C4-2B (cell line): ENCODE measurements at regions not wholly inside any gene's neighbourhood (a gene's known extent, or its start where the extent isn't known, plus 50 kb on each side); places are given as distances from the start of the nearest gene placed in this dataset.

Experiments used
- H3K27ac ChIP-seq: fragments of 450-650 bp; 2 replicates; pipeline ENCODE4 v1.5.1; 2017
- ZFX ChIP-seq: fragments of 450-650 bp; IDR thresholded peaks from 2 replicates; pipeline ENCODE4 v1.6.1; 2017
- TF ChIP-seq, protein P1 (sequence below): fragments of 450-650 bp; conservative IDR thresholded peaks from 2 replicates; pipeline ENCODE4 v1.5.1; 2017; ENCODE audit warnings: mild to moderate bottlenecking

DNA sequence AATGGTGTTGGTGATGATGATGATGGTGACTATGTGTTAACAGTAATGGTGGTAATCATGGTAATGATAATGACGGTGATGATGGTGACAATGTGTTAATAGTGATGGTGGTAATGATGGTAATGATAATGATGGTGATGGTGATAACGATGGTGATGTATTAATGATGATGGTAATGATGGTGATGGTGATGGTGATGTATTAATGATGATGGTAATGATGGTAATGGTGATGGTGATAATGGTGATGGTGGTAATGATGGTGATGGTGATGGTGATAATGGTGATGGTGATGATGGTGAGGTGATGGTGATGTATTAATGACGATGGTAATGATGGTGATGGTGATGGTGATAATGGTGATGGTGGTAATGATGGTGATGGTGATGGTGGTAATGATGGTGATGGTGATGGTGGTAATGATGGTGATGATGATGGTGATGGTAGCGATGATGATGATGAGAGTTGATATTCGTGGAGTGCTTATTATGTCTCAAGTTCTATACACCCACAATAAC lies 212.8 kb upstream of the NCKAP5 start:
- no peak overlapping the region for H3K27ac ChIP-seq
- no peak for TF ChIP-seq ZFX
- TF ChIP-seq, protein P1, sequence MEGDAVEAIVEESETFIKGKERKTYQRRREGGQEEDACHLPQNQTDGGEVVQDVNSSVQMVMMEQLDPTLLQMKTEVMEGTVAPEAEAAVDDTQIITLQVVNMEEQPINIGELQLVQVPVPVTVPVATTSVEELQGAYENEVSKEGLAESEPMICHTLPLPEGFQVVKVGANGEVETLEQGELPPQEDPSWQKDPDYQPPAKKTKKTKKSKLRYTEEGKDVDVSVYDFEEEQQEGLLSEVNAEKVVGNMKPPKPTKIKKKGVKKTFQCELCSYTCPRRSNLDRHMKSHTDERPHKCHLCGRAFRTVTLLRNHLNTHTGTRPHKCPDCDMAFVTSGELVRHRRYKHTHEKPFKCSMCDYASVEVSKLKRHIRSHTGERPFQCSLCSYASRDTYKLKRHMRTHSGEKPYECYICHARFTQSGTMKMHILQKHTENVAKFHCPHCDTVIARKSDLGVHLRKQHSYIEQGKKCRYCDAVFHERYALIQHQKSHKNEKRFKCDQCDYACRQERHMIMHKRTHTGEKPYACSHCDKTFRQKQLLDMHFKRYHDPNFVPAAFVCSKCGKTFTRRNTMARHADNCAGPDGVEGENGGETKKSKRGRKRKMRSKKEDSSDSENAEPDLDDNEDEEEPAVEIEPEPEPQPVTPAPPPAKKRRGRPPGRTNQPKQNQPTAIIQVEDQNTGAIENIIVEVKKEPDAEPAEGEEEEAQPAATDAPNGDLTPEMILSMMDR = no peak

DNA sequence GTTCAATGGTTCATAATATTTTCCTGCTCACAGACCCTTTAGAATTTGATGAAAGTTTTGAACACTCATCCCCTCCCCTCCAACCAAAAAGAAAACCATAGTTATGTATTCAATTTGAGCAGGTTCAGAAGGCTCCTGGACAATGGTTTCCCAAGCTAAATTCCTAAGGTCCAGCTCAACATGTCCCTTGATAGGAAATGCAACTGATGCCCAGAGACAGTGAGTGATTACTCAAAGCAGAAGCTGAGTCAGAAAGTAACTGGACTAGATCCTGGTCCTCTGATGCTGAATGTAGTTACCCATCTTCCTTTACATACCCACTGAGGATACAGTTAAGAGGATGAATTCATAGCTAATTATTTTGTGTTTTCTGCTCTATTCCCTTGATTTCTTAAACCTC lies 218.9 kb upstream of the NCKAP5 start:
- TF ChIP-seq, protein P1 = no peak
- no peak for TF ChIP-seq ZFX
- H3K27ac ChIP-seq = no peak overlapping the region

DNA sequence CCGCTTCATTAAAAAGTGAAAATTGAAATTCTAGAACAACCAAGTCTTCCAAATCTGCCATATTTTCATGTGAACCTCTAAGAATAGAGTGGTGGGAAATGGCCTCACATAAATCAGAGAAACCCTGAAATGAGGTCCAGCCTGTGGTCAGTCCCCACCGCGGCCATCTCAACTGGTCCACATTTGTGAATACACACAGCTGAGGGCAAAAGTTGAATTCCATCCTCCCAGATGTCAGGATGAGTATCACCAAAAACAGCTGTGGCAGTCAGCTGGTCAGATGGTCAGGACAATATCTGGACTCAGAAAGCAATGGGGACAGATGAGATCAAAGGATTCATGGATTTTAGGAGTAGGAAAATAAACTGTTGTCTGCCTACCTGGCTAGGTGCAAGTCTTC lies 219.4 kb upstream of the NCKAP5 start:
- no peak overlapping the region for H3K27ac ChIP-seq
- TF ChIP-seq ZFX = no peak
- TF ChIP-seq, protein P1 = no peak

DNA sequence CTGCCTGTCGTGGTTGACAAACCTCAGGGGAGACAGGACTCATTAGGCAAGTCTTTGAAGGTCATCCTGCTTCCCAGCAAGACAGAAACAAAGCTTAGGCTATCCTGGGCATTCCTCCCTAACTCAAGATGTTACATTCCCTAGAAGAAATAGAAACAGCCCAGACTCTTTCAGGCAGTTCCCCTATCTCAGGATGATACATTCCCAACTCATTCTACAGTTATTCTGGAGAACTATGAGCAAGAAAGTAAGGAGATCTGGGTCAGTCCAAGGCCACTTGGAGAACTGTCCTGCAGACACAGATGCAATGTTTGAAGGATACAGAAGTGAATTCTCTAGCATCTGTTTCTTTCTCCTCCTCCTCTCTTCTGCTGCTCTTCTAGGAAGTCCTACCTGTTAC lies 220.1 kb upstream of the NCKAP5 start:
- no peak overlapping the region for H3K27ac ChIP-seq
- TF ChIP-seq, protein P1 = no peak
- no peak for TF ChIP-seq ZFX

DNA sequence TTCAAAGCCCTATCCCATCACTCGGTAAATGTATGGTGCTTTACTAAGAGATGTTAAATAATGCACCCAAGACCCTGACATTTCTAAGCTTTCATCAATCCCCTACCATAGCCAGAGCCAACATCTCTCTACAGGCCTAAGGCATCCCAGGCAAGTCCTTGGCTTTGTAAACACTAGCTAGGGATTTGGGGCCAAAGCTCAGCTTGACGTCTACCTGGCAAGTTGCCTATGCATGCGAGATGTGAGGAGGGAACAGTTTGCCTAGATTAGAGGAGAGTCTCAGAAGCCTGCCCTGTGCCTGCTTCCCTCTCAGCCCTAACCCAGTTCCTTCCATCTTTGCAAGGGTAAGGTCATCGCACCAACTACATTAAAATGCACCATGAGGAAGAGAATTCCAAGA lies 221.5 kb upstream of the NCKAP5 start:
- H3K27ac ChIP-seq = no peak overlapping the region
- no peak for TF ChIP-seq ZFX
- TF ChIP-seq, protein P1 = no peak

DNA sequence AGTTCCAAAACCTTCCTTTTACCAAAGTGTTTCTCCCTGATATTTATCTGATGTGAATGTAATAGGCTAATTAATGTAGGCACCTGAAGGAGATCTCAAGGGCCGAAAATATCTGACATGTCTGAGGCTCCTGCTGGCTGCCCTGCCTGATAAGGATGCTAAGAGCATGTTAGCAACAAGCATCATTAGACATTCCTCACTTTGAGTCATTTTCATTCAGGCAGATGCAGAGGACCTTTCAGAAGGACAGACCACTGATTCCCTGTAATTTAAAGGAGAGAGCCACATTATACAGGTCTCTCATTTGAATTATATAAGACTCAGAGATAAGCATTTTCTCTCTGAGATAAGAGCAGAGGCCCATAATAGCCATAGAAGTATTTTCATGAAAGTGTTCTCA lies 222.4 kb upstream of the NCKAP5 start:
- no peak overlapping the region for H3K27ac ChIP-seq

DNA sequence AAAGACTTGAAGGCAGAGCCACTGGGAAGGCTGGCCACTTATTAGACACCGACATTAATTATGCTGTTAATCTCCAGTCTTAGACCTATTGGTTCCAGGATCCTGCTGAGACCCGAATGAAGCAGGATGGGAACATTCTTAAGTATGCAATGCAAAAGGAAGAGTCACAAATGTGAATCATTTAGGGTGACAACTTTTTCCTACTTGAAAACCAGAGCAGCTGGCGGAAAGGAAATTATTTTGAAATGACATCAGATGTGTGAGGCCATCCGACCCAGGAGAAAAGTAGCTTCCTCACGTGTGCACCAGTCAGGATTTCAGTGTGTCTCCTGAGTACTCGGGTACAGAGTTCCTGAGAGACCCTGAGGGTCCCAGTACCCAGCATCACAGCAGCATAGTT lies 222.9 kb upstream of the NCKAP5 start:
- TF ChIP-seq, protein P1 = no peak
- no peak for TF ChIP-seq ZFX
- no peak overlapping the region for H3K27ac ChIP-seq

More for the DNA sequence above, 222.4 kb upstream of the NCKAP5 start:
- TF ChIP-seq, protein P1 = no peak
- TF ChIP-seq ZFX = no peak
